B cell (primary cell): ENCODE measurements at regions not wholly inside any gene's neighbourhood (a gene's known extent, or its start where the extent isn't known, plus 50 kb on each side); places are given as distances from the start of the nearest gene placed in this dataset.

ENCODE experiments used
- ATAC-seq: fragments of 200-7000 bp; cut with Tn5 transposase; one replicate; pipeline ENCODE4 v1.10.0; 2021; ENCODE audit warnings: low read depth, mild to moderate bottlenecking, moderate number of reproducible peaks, moderate library complexity
- CTCF ChIA-PET: fragments of 350-600 bp; sonication (Branson Sonifier 250); formaldehyde crosslinking; loops from one replicate; lab custom pipeline; 2021; ENCODE audit warnings: antibody characterized with exemption, inconsistent platforms; lab: Charles Lee
- POLR2A ChIA-PET: fragments of 350-600 bp; sonication (Branson Sonifier 250); formaldehyde crosslinking; loops from one replicate; lab custom pipeline; 2021; ENCODE audit warnings: antibody characterized with exemption; lab: Charles Lee
- DNase-seq: peaks from one replicate; pipeline ENCODE4 v3.0.0; 2013
- H2AFZ ChIP-seq: 2 replicates; pipeline ENCODE4 v1.6.1; 2012; ENCODE audit warnings: mild to moderate bottlenecking, low read depth, low read length; ENCODE audit not compliant: insufficient read depth, poor library complexity, severe bottlenecking
- H3K27ac ChIP-seq, 2 donors: 1 replicate in 1 of 2; 2 replicates in 1 of 2; pipeline ENCODE4 v1.5.1; 2012 to 2013; ENCODE audit warnings: low read length in 2 of 2, mild to moderate bottlenecking in 2 of 2, moderate library complexity in 1 of 2
- H3K27me3 ChIP-seq, 4 experiments: fragments of 200-600 bp in 1 of 4; sonication (generic) in 1 of 4; replicated peaks in 1 of 4; 1 replicate in 2 of 4; 2 replicates in 2 of 4; pipeline versions ENCODE4 v1.6.1 to v1.7.0; 2013 to 2016; ENCODE audit warnings: low read length in 3 of 4, mild to moderate bottlenecking in 2 of 4, mixed read lengths in 1 of 4, moderate library complexity in 1 of 4; ENCODE audit not compliant: insufficient read depth in 4 of 4, control insufficient read depth in 3 of 4; ENCODE audit errors: control extremely low read depth in 1 of 4
- H3K36me3 ChIP-seq, 2 experiments: replicated peaks in 1 of 2; 1 replicate in 1 of 2; 2 replicates in 1 of 2; pipeline versions ENCODE4 v1.6.1 to v1.7.1; 2013; ENCODE audit warnings: low read length in 1 of 2; ENCODE audit not compliant: insufficient read depth in 2 of 2, control insufficient read depth in 1 of 2; ENCODE audit errors: control extremely low read depth in 1 of 2, extremely low read depth in 1 of 2
- H3K4me1 ChIP-seq, 2 donors: fragments of 200-600 bp in 1 of 2; sonication (generic) in 1 of 2; 1 replicate in 1 of 2; 2 replicates in 1 of 2; pipeline versions ENCODE4 v1.5.1 to v1.6.1; 2013 to 2017; ENCODE audit warnings: low read length in 2 of 2; ENCODE audit not compliant: control insufficient read depth in 2 of 2, insufficient read depth in 2 of 2
- H3K4me2 ChIP-seq: replicated peaks from 2 replicates; pipeline ENCODE3; 2012; ENCODE audit warnings: mild to moderate bottlenecking, low read depth, low read length; ENCODE audit not compliant: poor library complexity, severe bottlenecking
- H3K4me3 ChIP-seq, 5 experiments: fragments of 200-600 bp in 1 of 5; sonication (generic) in 1 of 5; 1 replicate in 3 of 5; 2 replicates in 2 of 5; pipeline versions ENCODE4 v1.5.1 to v1.7.0; 2011 to 2016; ENCODE audit warnings: low read length in 4 of 5, mild to moderate bottlenecking in 4 of 5, low read depth in 2 of 5, control low read depth in 1 of 5, moderate library complexity in 1 of 5; ENCODE audit not compliant: insufficient read depth in 1 of 5; ENCODE audit errors: control extremely low read depth in 1 of 5, extremely low read depth in 1 of 5
- H3K79me2 ChIP-seq: fragments of 200-600 bp; sonication (generic); one replicate; pipeline ENCODE4 v1.6.0; 2016; ENCODE audit warnings: low read length; ENCODE audit not compliant: control insufficient read depth, insufficient read depth
- H3K9ac ChIP-seq: fragments of 200-600 bp; sonication (generic); 2 replicates; pipeline ENCODE4 v1.6.1; 2017; ENCODE audit warnings: mild to moderate bottlenecking, low read length, moderate library complexity
- H3K9me3 ChIP-seq, 3 donors: one replicate each; pipeline versions ENCODE4 v1.6.1 to v1.7.1; 2013; ENCODE audit warnings: low read length in 2 of 3; ENCODE audit not compliant: control insufficient read depth in 2 of 3, insufficient read depth in 1 of 3; ENCODE audit errors: control extremely low read depth in 1 of 3
- H4K20me1 ChIP-seq: 2 replicates; pipeline ENCODE4 v1.6.0; 2012; ENCODE audit warnings: mild to moderate bottlenecking, low read length; ENCODE audit not compliant: insufficient read depth, control insufficient read depth, poor library complexity, severe bottlenecking
- H3K27ac Mint-ChIP-seq: one replicate; pipeline ENCODE4 v1.8.0; 2021; ENCODE audit warnings: mixed read lengths
- H3K27me3 Mint-ChIP-seq: one replicate; pipeline ENCODE4 v1.8.0; 2021; ENCODE audit warnings: mixed read lengths
- H3K4me1 Mint-ChIP-seq: one replicate; pipeline ENCODE4 v1.8.0; 2021; ENCODE audit warnings: mixed read lengths
- H3K4me3 Mint-ChIP-seq: one replicate; pipeline ENCODE4 v1.8.0; 2021; ENCODE audit warnings: mixed read lengths
- H3K9me3 Mint-ChIP-seq: one replicate; pipeline ENCODE4 v1.8.0; 2022; ENCODE audit warnings: mixed read lengths; ENCODE audit not compliant: insufficient read depth
- CTCF ChIP-seq: fragments of 200-600 bp; IDR thresholded peaks from one replicate; pipeline ENCODE4 v1.8.0; 2022; ENCODE audit warnings: antibody characterized with exemption, mild to moderate bottlenecking
- EZH2 ChIP-seq: IDR thresholded peaks from 2 replicates; pipeline ENCODE4 v1.6.1; 2012; ENCODE audit warnings: borderline replicate concordance, low read depth, mild to moderate bottlenecking, moderate library complexity, low read length; ENCODE audit not compliant: insufficient read depth, poor library complexity, severe bottlenecking
- WGBS: methylation state at CpG from one replicate; pipeline ENCODE4 v1.1.5; 2013; ENCODE audit warnings: missing lambda C conversion rate; ENCODE audit not compliant: insufficient coverage; 5-methylcytosine and 5-hydroxymethylcytosine counted together
- intact Hi-C: fragments of 100-400 bp; cut with micrococcal nuclease; formaldehyde crosslinking; loops from one replicate; pipeline ENCODE4 v1.10.0; 2022

GRCh38 chr2:219723311-219723710, 95.9 kb downstream of the SLC4A3 start:
- ChIA-PET CTCF (no interaction called here), POLR2A (no interaction called here)
- Mint-ChIP-seq H3K4me3 (no peak overlapping the region), H3K27ac (no peak overlapping the region), H3K27me3 (peaks cover 15% of the 10 kb centered on the region), H3K9me3 (no peaks in the 10 kb centered on the region), H3K4me1 (no peaks in the 10 kb centered on the region)
- H3K27ac ChIP-seq = no peak overlapping the region
- no peak overlapping the region for H3K9ac ChIP-seq
- no peaks in the 10 kb centered on the region for H4K20me1 ChIP-seq
- no peaks in the 10 kb centered on the region for H3K4me1 ChIP-seq
- H3K27me3 ChIP-seq = peaks cover 0 to 2% (median 0%) of the 10 kb centered on the region in 4 experiments
- H3K9me3 ChIP-seq = no peaks in the 10 kb centered on the region
- intact Hi-C loops = no loop called here
- DNase-seq (no peak), ATAC-seq (no peak)
- no peaks in the 10 kb centered on the region for H3K79me2 ChIP-seq
- H3K4me2 ChIP-seq = no peak overlapping the region
- H3K36me3 ChIP-seq = no peaks in the 10 kb centered on the region
- WGBS = 95% methylated on average over 3 of the region's 4 CpGs
- H3K4me3 ChIP-seq = no peak overlapping the region
- no peak overlapping the region for H2AFZ ChIP-seq
- TF ChIP-seq EZH2 (no peak), CTCF (no peak)

- intact Hi-C loops = no loop called here
- TF ChIP-seq CTCF (no peak), EZH2 (no peak)
- Histone ChIP-seq H3K27me3 (peaks cover 0 to 2% (median 0%) of the 10 kb centered on the region in 4 experiments), H2AFZ (no peak overlapping the region), H3K27ac (no peak overlapping the region), H4K20me1 (no peaks in the 10 kb centered on the region), H3K4me3 (no peak overlapping the region), H3K79me2 (no peaks in the 10 kb centered on the region), H3K4me2 (no peak overlapping the region), H3K9me3 (no peaks in the 10 kb centered on the region), H3K9ac (no peak overlapping the region), H3K4me1 (no peaks in the 10 kb centered on the region), H3K36me3 (no peaks in the 10 kb centered on the region)
- Mint-ChIP-seq H3K4me3 (no peak overlapping the region), H3K27me3 (peaks cover 15% of the 10 kb centered on the region), H3K9me3 (no peaks in the 10 kb centered on the region), H3K27ac (no peak overlapping the region), H3K4me1 (no peaks in the 10 kb centered on the region)
- DNase-seq = no peak
- ATAC-seq = no peak
- ChIA-PET POLR2A (no interaction called here), CTCF (no interaction called here)
- 91% methylated on average over 1 of the region's 1 CpG for WGBS
Measured at GRCh38 chr2:219724628-219725027, 97.2 kb downstream of the SLC4A3 start.
